GM12878 (cell line): ENCODE measurements at regions not wholly inside any gene's neighbourhood (a gene's known extent, or its start where the extent isn't known, plus 50 kb on each side); places are given as distances from the start of the nearest gene placed in this dataset.

Experiments
- ATAC-seq: fragments of 200-7000 bp; cut with Tn5 transposase; 3 replicates; pipeline ENCODE4 v1.9.1; 2020; ENCODE audit warnings: mild to moderate bottlenecking, moderate library complexity
- BruUV-seq: library from RNA; stranded (reverse); fragments of 400-500 nt; replicated peaks from 2 replicates; lab custom pipeline; 2021; lab: Mats Ljungman, UMichigan
- CTCF ChIA-PET: fragments of 300-600 bp; sonication (Branson Sonifier 250); formaldehyde crosslinking; extraction: SDS; loops from one replicate; lab custom pipeline; 2021; ENCODE audit warnings: inconsistent platforms; lab: Yijun Ruan, JAX
- POLR2A ChIA-PET: fragments of 350-600 bp; formaldehyde crosslinking; extraction: SDS; loops from one replicate; lab custom pipeline; 2021; ENCODE audit warnings: inconsistent platforms; lab: Charles Lee
- RAD21 ChIA-PET: fragments of 300-600 bp; sonication (Branson Sonifier 250); formaldehyde crosslinking; loops from one replicate; lab custom pipeline; 2023; ENCODE audit warnings: antibody characterized with exemption; ENCODE audit not compliant: unreplicated experiment; lab: Charles Lee
- SMC1A ChIA-PET: fragments of 300-600 bp; sonication (Branson Sonifier 250); formaldehyde crosslinking; loops from one replicate; lab custom pipeline; 2023; ENCODE audit not compliant: unreplicated experiment, uncharacterized antibody; lab: Charles Lee
- DNase-seq: peaks from one replicate; pipeline ENCODE4 v3.0.0-alpha.2; 2011; ENCODE audit warnings: low read depth, low spot score
- FAIRE-seq: peaks from 3 replicates; lab custom pipeline; 2011; peaks lifted over from hg19 to GRCh38; lab: Jason Lieb, UNC
- H2AFZ ChIP-seq: 2 replicates; pipeline ENCODE4 v1.6.0; 2011; ENCODE audit warnings: low read depth, low read length, control low read depth; ENCODE audit not compliant: control insufficient read depth
- H3K27ac ChIP-seq: 2 replicates; pipeline ENCODE4 v1.5.1; 2011; ENCODE audit warnings: control low read depth; ENCODE audit not compliant: control insufficient read depth, insufficient read depth
- H3K27me3 ChIP-seq, 2 experiments: replicated peaks in 1 of 2; 2 replicates each; pipeline versions ENCODE4 v1.6.0 to v1.6.1; 2011; ENCODE audit warnings: low read length in 1 of 2; ENCODE audit not compliant: control insufficient read depth in 2 of 2, insufficient read depth in 2 of 2
- H3K36me3 ChIP-seq, 2 experiments: 2 replicates each; pipeline ENCODE4 v1.5.1; 2011; ENCODE audit warnings: low read length in 1 of 2; ENCODE audit not compliant: control insufficient read depth in 2 of 2, insufficient read depth in 2 of 2
- H3K4me1 ChIP-seq: 2 replicates; pipeline ENCODE4 v1.6.1; 2011; ENCODE audit warnings: mild to moderate bottlenecking, low read length, moderate library complexity, mixed read lengths; ENCODE audit not compliant: control insufficient read depth, insufficient read depth
- H3K4me2 ChIP-seq: 2 replicates; pipeline ENCODE4 v1.6.0; 2011; ENCODE audit warnings: control low read depth; ENCODE audit not compliant: control insufficient read depth, insufficient read depth
- H3K4me3 ChIP-seq: fragments of 200-600 bp; sonication (generic); 2 replicates; pipeline ENCODE4 v1.5.1; 2016
- H3K79me2 ChIP-seq: 2 replicates; pipeline ENCODE4 v1.6.0; 2011; ENCODE audit warnings: low read length; ENCODE audit not compliant: control insufficient read depth, insufficient read depth
- H3K9ac ChIP-seq: 2 replicates; pipeline ENCODE4 v1.8.0; 2011; ENCODE audit warnings: low read length, control low read depth, mixed read lengths; ENCODE audit not compliant: control insufficient read depth, insufficient read depth
- H3K9me3 ChIP-seq: replicated peaks from 3 replicates; pipeline ENCODE4 v1.5.1; 2011; ENCODE audit warnings: mild to moderate bottlenecking, low read length; ENCODE audit not compliant: control insufficient read depth, insufficient read depth
- H4K20me1 ChIP-seq: 2 replicates; pipeline ENCODE4 v1.6.0; 2011; ENCODE audit not compliant: control insufficient read depth, insufficient read depth
- E2F4 ChIP-seq: IDR thresholded peaks from 2 replicates; pipeline ENCODE4 v1.6.1; 2012; ENCODE audit warnings: low read depth, low read length, improper control_type of control experiment
- FOS ChIP-seq: IDR thresholded peaks from 3 replicates; pipeline ENCODE4 v1.6.1; 2011; ENCODE audit warnings: borderline replicate concordance; ENCODE audit not compliant: insufficient read length; ENCODE audit errors: extremely low read depth
- GABPA ChIP-seq: IDR thresholded peaks from 2 replicates; pipeline ENCODE4 v1.6.1; 2014; ENCODE audit warnings: antibody characterized with exemption, low read depth, mild to moderate bottlenecking, inconsistent platforms
- PAX8 ChIP-seq: fragments of 450-650 bp; IDR thresholded peaks from 2 replicates; pipeline ENCODE4 v1.6.1; 2017; ENCODE audit warnings: mild to moderate bottlenecking, moderate library complexity
- RAD21 ChIP-seq: IDR thresholded peaks from 2 replicates; pipeline ENCODE4 v1.6.1; 2011; ENCODE audit warnings: mild to moderate bottlenecking, low read depth, low read length, moderate library complexity; ENCODE audit not compliant: insufficient read depth
- RAD51 ChIP-seq: fragments of 450-650 bp; IDR thresholded peaks from 2 replicates; pipeline ENCODE4 v1.6.1; 2016; ENCODE audit warnings: moderate library complexity, mild to moderate bottlenecking, inconsistent platforms
- SIX5 ChIP-seq: IDR thresholded peaks from 2 replicates; pipeline ENCODE4 v1.6.1; 2011; ENCODE audit warnings: mild to moderate bottlenecking, low read depth, low read length, moderate library complexity; ENCODE audit not compliant: severe bottlenecking
- SMC3 ChIP-seq: IDR thresholded peaks from 2 replicates; pipeline ENCODE4 v1.6.1; 2011; ENCODE audit warnings: low read length, improper control_type of control experiment, borderline replicate concordance
- SREBF2 ChIP-seq: IDR thresholded peaks from 2 replicates; pipeline ENCODE4 v1.6.1; 2012; ENCODE audit warnings: mild to moderate bottlenecking, low read length
- SUPT20H ChIP-seq: IDR thresholded peaks from 2 replicates; pipeline ENCODE4 v1.6.1; 2011; ENCODE audit warnings: low read depth, mild to moderate bottlenecking, low read length, moderate library complexity, borderline replicate concordance; ENCODE audit not compliant: control insufficient read depth
- ZNF217 ChIP-seq: fragments of 450-650 bp; IDR thresholded peaks from 2 replicates; pipeline ENCODE4 v1.6.1; 2017; ENCODE audit warnings: antibody characterized with exemption, mild to moderate bottlenecking
- ZSCAN29 ChIP-seq: fragments of 450-650 bp; IDR thresholded peaks from 2 replicates; pipeline ENCODE4 v1.6.1; 2017; ENCODE audit warnings: mild to moderate bottlenecking, moderate library complexity
- WGBS: methylation state at CpG from one replicate; pipeline ENCODE4 v1.1.6; 2016; ENCODE audit warnings: low lambda C conversion rate; ENCODE audit not compliant: insufficient replicate concordance, insufficient coverage; ENCODE audit errors: missing lambda C conversion rate; 5-methylcytosine and 5-hydroxymethylcytosine counted together
- in situ Hi-C: fragments of 300-500 bp; cut with MboI; formaldehyde crosslinking; loops from 9 replicates; pipeline ENCODE4 v1.14.3; 2018; ENCODE audit warnings: mixed read lengths
- intact Hi-C: fragments of 100-400 bp; cut with micrococcal nuclease; formaldehyde crosslinking; loops from one replicate; pipeline ENCODE4 v1.14.2; 2022; ENCODE audit not compliant: unreplicated experiment
- TF ChIP-seq, protein P1 (sequence below): fragments of 150-350 bp; IDR thresholded peaks from 2 replicates; pipeline ENCODE4 v1.6.1; 2016; ENCODE audit warnings: low read depth, low read length

DNA sequence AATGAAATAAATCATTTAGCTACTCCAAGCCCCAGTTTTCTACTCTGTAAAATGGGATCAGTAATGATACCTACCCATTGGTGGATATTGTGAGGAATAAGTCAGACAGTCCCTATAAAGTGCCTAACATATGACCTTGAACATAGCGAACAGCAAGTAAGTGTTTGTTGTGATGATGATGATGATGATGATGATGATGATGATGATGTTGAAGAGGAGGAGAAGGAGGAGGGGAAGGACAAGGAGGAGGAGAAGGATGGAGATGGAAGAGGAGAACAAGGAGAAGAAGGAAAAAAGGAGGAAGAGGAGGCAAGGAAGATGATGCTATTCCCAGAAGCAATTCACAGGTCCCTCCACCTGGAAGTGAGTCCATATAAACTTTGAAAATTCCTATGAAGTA, 264.3 kb downstream of the MAFB start:
- DNase-seq (no peak), ATAC-seq (no peak), FAIRE-seq (no peak)
- H3K4me3 ChIP-seq, result no peak overlapping the region
- no peaks in the 10 kb centered on the region for H3K9me3 ChIP-seq
- no peak overlapping the region for H3K27ac ChIP-seq
- H3K79me2 ChIP-seq, result no peaks in the 10 kb centered on the region
- intact Hi-C loops (no loop called here), in situ Hi-C loops (no loop called here)
- H2AFZ ChIP-seq, result no peak overlapping the region
- TF ChIP-seq SIX5 (no peak), RAD51 (no peak), SMC3 (no peak), SREBF2 (no peak)
- TF ChIP-seq, protein P1, sequence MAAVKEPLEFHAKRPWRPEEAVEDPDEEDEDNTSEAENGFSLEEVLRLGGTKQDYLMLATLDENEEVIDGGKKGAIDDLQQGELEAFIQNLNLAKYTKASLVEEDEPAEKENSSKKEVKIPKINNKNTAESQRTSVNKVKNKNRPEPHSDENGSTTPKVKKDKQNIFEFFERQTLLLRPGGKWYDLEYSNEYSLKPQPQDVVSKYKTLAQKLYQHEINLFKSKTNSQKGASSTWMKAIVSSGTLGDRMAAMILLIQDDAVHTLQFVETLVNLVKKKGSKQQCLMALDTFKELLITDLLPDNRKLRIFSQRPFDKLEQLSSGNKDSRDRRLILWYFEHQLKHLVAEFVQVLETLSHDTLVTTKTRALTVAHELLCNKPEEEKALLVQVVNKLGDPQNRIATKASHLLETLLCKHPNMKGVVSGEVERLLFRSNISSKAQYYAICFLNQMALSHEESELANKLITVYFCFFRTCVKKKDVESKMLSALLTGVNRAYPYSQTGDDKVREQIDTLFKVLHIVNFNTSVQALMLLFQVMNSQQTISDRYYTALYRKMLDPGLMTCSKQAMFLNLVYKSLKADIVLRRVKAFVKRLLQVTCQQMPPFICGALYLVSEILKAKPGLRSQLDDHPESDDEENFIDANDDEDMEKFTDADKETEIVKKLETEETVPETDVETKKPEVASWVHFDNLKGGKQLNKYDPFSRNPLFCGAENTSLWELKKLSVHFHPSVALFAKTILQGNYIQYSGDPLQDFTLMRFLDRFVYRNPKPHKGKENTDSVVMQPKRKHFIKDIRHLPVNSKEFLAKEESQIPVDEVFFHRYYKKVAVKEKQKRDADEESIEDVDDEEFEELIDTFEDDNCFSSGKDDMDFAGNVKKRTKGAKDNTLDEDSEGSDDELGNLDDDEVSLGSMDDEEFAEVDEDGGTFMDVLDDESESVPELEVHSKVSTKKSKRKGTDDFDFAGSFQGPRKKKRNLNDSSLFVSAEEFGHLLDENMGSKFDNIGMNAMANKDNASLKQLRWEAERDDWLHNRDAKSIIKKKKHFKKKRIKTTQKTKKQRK, result no peak
- CTCF ChIA-PET, result no interaction called here
- no peaks in the 10 kb centered on the region for H3K4me1 ChIP-seq
- RAD21 ChIA-PET, result no interaction called here
- no peaks in the 10 kb centered on the region for H3K27me3 ChIP-seq
- WGBS, result 25% methylated on average over 1 of the region's 1 CpG
- no peak overlapping the region for H3K4me2 ChIP-seq
- H3K36me3 ChIP-seq, result no peaks in the 10 kb centered on the region
- no peak overlapping the region for H3K9ac ChIP-seq
- H4K20me1 ChIP-seq, result no peaks in the 10 kb centered on the region
- no TSS peak for BruUV-seq
- SMC1A ChIA-PET, result no interaction called here
- POLR2A ChIA-PET, result no interaction called here

DNA sequence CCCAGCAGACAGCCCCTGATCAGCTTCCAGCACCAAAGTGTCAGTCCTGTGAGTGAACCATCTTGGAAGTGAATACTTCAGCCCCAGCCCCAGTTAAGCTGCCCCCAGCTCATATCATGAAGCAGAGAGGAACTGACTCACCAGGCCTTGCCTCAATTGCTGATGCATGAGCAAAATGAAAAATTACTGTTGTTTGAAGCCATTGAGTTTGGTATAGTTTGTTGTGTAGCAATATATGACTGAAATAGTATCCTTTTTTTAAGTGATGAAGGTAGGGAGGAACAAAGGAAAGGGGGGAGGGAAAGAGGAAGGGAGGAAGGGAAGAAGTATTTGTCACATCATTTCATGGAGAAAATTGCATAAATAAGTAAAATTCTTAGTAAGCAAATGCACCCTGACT, 266.4 kb downstream of the MAFB start:
- Histone ChIP-seq H4K20me1 (no peaks in the 10 kb centered on the region), H3K4me2 (no peak overlapping the region), H3K27me3 (no peaks in the 10 kb centered on the region), H3K9me3 (no peaks in the 10 kb centered on the region), H2AFZ (no peak overlapping the region), H3K4me3 (no peak overlapping the region), H3K79me2 (no peaks in the 10 kb centered on the region), H3K36me3 (no peaks in the 10 kb centered on the region), H3K4me1 (no peaks in the 10 kb centered on the region), H3K9ac (no peak overlapping the region), H3K27ac (no peak overlapping the region)
- in situ Hi-C loops, result no loop called here
- intact Hi-C loops, result no loop called here
- ChIA-PET RAD21 (no interaction called here), POLR2A (no interaction called here), CTCF (interaction anchor here (0.9 kb wide), 1 partner anchor 676 kb away, joined by 5 read pairs; no protein-coding TSS in a partner anchor), SMC1A (no interaction called here)
- DNase-seq (no peak), FAIRE-seq (no peak), ATAC-seq (no peak)
- no TSS peak for BruUV-seq
- TF ChIP-seq E2F4 (no peak), PAX8 (no peak), RAD21 (no peak), SUPT20H (no peak), RAD51 (no peak), GABPA (no peak), ZNF217 (no peak), ZSCAN29 (no peak), FOS (no peak)
